H9 (cell line): ENCODE measurements at regions not wholly inside any gene's neighbourhood (a gene's known extent, or its start where the extent isn't known, plus 50 kb on each side); places are given as distances from the start of the nearest gene placed in this dataset.

ENCODE experiments used
- DNase-seq: peaks from one replicate; pipeline ENCODE4 v3.0.0-alpha.2; 2017
- H2AFZ ChIP-seq: one replicate; pipeline ENCODE4 v1.6.1; 2013; ENCODE audit warnings: mild to moderate bottlenecking, low read length, control low read depth, moderate library complexity
- H2AK5ac ChIP-seq: 2 replicates; pipeline ENCODE4 v1.6.1; 2013; ENCODE audit warnings: low read length, control low read depth, mixed read lengths; ENCODE audit not compliant: insufficient read length
- H2BK120ac ChIP-seq: one replicate; pipeline ENCODE4 v1.6.1; 2013; ENCODE audit warnings: low read depth, mild to moderate bottlenecking, low read length, control low read depth, inconsistent platforms; ENCODE audit not compliant: poor library complexity, severe bottlenecking
- H2BK12ac ChIP-seq: 2 replicates; pipeline ENCODE4 v1.6.1; 2013; ENCODE audit warnings: low read length, control low read depth, mixed read lengths, low read depth; ENCODE audit not compliant: insufficient read length
- H2BK15ac ChIP-seq: 2 replicates; pipeline ENCODE4 v1.6.1; 2013; ENCODE audit warnings: low read depth, low read length, control low read depth
- H2BK20ac ChIP-seq: one replicate; pipeline ENCODE4 v1.6.1; 2013; ENCODE audit warnings: low read depth, mild to moderate bottlenecking, low read length, control low read depth, inconsistent platforms; ENCODE audit not compliant: poor library complexity, severe bottlenecking
- H2BK5ac ChIP-seq: 2 replicates; pipeline ENCODE4 v1.6.1; 2013; ENCODE audit warnings: low read length, control low read depth, mixed read lengths; ENCODE audit not compliant: insufficient read length
- H3K14ac ChIP-seq: 2 replicates; pipeline ENCODE4 v1.6.1; 2013; ENCODE audit warnings: low read length, control low read depth; ENCODE audit not compliant: insufficient read depth
- H3K18ac ChIP-seq: 2 replicates; pipeline ENCODE4 v1.6.1; 2013; ENCODE audit warnings: low read depth, mild to moderate bottlenecking, mixed read lengths, low read length, control low read depth; ENCODE audit not compliant: insufficient read length
- H3K23ac ChIP-seq: 2 replicates; pipeline ENCODE4 v1.6.1; 2013; ENCODE audit warnings: low read length, control low read depth, mixed read lengths, low read depth; ENCODE audit not compliant: insufficient read length
- H3K23me2 ChIP-seq: 2 replicates; pipeline ENCODE4 v1.6.1; 2013; ENCODE audit warnings: low read depth, mild to moderate bottlenecking, mixed read lengths, low read length, control low read depth; ENCODE audit not compliant: insufficient read length, poor library complexity, severe bottlenecking
- H3K27ac ChIP-seq: 2 replicates; pipeline ENCODE4 v1.5.1; 2013; ENCODE audit warnings: low read length, control low read depth, mixed read lengths, low read depth; ENCODE audit not compliant: insufficient read length
- H3K27me3 ChIP-seq: 2 replicates; pipeline ENCODE4 v1.6.1; 2013; ENCODE audit warnings: low read length, control low read depth, inconsistent platforms; ENCODE audit not compliant: insufficient read depth
- H3K4ac ChIP-seq: 2 replicates; pipeline ENCODE4 v1.6.1; 2013; ENCODE audit warnings: low read depth, mild to moderate bottlenecking, control low read depth, inconsistent platforms, low read length, moderate library complexity
- H3K4me1 ChIP-seq: 2 replicates; pipeline ENCODE4 v1.6.1; 2013; ENCODE audit warnings: low read length, control low read depth, inconsistent platforms; ENCODE audit not compliant: insufficient read depth
- H3K4me2 ChIP-seq: 2 replicates; pipeline ENCODE4 v1.6.1; 2013; ENCODE audit warnings: low read length, control low read depth, mixed read lengths; ENCODE audit not compliant: insufficient read length, insufficient read depth
- H3K56ac ChIP-seq: 2 replicates; pipeline ENCODE4 v1.6.1; 2013; ENCODE audit warnings: low read depth, mild to moderate bottlenecking, mixed read lengths, low read length, control low read depth; ENCODE audit not compliant: insufficient read length
- H3K79me1 ChIP-seq: 2 replicates; pipeline ENCODE4 v1.6.1; 2013; ENCODE audit warnings: low read depth, mild to moderate bottlenecking, moderate library complexity, low read length, control low read depth, inconsistent platforms; ENCODE audit not compliant: insufficient read depth, poor library complexity, severe bottlenecking
- H3K79me2 ChIP-seq: 2 replicates; pipeline ENCODE4 v1.6.1; 2013; ENCODE audit warnings: low read length, control low read depth, inconsistent platforms; ENCODE audit not compliant: insufficient read depth
- H3K9ac ChIP-seq: 2 replicates; pipeline ENCODE4 v1.6.1; 2013; ENCODE audit warnings: low read length, control low read depth, mixed read lengths; ENCODE audit not compliant: insufficient read length; ENCODE audit errors: extremely low read depth
- H3K9me3 ChIP-seq: one replicate; pipeline ENCODE4 v1.6.1; 2013; ENCODE audit warnings: low read depth, low read length, inconsistent platforms; ENCODE audit not compliant: control insufficient read depth
- H3T11ph ChIP-seq: one replicate; pipeline ENCODE4 v1.6.1; 2013; ENCODE audit warnings: mild to moderate bottlenecking, low read length, control low read depth, inconsistent platforms
- H4K20me1 ChIP-seq: one replicate; pipeline ENCODE4 v1.6.1; 2013; ENCODE audit not compliant: control insufficient read depth, insufficient read length, insufficient read depth
- H4K5ac ChIP-seq: 2 replicates; pipeline ENCODE4 v1.6.1; 2013; ENCODE audit warnings: low read depth, mild to moderate bottlenecking, mixed read lengths, low read length, control low read depth; ENCODE audit not compliant: insufficient read length
- H4K8ac ChIP-seq: replicated peaks from 2 replicates; pipeline ENCODE4 v1.6.1; 2013; ENCODE audit warnings: low read length, control low read depth, mixed read lengths, low read depth; ENCODE audit not compliant: insufficient read length
- H4K91ac ChIP-seq: 2 replicates; pipeline ENCODE4 v1.6.1; 2013; ENCODE audit warnings: low read depth, mild to moderate bottlenecking, moderate library complexity, mixed read lengths, low read length, control low read depth; ENCODE audit not compliant: insufficient read length
- H3K27ac Mint-ChIP-seq, 3 experiments: 2 replicates in 2 of 3; 3 replicates in 1 of 3; pipeline ENCODE4 v1.8.0; 2020 to 2021; ENCODE audit warnings: mixed read lengths in 3 of 3, mild to moderate bottlenecking in 1 of 3, moderate library complexity in 1 of 3
- H3K27me3 Mint-ChIP-seq: 2 replicates; pipeline ENCODE4 v1.8.0; 2021; ENCODE audit warnings: low read depth, mild to moderate bottlenecking, moderate library complexity, mixed read lengths
- H3K36me3 Mint-ChIP-seq, 3 experiments: 2 replicates in 2 of 3; 3 replicates in 1 of 3; pipeline ENCODE4 v1.8.0; 2020 to 2021; ENCODE audit warnings: low read depth in 3 of 3, mixed read lengths in 3 of 3; ENCODE audit not compliant: insufficient read depth in 1 of 3
- H3K4me1 Mint-ChIP-seq, 2 experiments: 2 replicates each; pipeline ENCODE4 v1.8.0; 2020; ENCODE audit warnings: mixed read lengths in 2 of 2
- H3K4me3 Mint-ChIP-seq, 2 experiments: 2 replicates in 1 of 2; 3 replicates in 1 of 2; pipeline ENCODE4 v1.8.0; 2020 to 2021; ENCODE audit warnings: mild to moderate bottlenecking in 2 of 2, mixed read lengths in 2 of 2, moderate library complexity in 1 of 2
- H3K9me3 Mint-ChIP-seq, 2 experiments: 2 replicates in 1 of 2; 3 replicates in 1 of 2; pipeline ENCODE4 v1.8.0; 2020; ENCODE audit warnings: mild to moderate bottlenecking in 2 of 2, mixed read lengths in 2 of 2, moderate library complexity in 1 of 2
- WGBS: extraction: QIAGEN DNeasy Blood & Tissue Kit; methylation state at CpG from one replicate; pipeline ENCODE4 v1.1.7; 2013; ENCODE audit warnings: missing lambda C conversion rate, low lambda C conversion rate, mixed read lengths; ENCODE audit not compliant: insufficient read length; ENCODE audit errors: extremely low coverage; 5-methylcytosine and 5-hydroxymethylcytosine counted together
- TF ChIP-seq, protein P1 (sequence below): fragments of 200-600 bp; sonication (generic); conservative IDR thresholded peaks from 3 replicates; pipeline ENCODE4 v1.8.0; 2021; ENCODE audit warnings: antibody characterized with exemption, mild to moderate bottlenecking

DNA sequence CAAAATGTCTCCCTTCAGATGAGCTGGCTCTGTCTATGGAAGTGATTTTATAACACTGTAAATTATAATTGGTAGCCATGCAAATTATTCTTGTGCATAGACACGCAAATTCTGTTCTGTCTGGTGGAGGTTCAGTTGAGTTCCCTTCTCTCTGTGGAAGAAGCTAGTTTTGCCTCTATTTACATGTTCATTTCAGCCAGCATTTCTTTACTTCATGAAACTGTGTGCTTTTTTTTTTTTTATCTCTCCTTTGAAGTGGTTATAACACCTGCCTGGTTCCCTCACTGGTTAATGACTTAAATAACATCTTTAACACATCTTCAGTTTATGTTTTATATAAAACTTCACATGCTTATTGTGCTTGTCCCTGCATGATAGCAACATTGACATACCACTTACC, 149.4 kb upstream of the FBXL7 start:
- Histone ChIP-seq H2AFZ (no peak overlapping the region), H3K79me2 (no peaks in the 10 kb centered on the region), H3K23me2 (no peaks in the 10 kb centered on the region), H3K4me1 (no peaks in the 10 kb centered on the region; the same call in 1 of the 2 replicates), H3T11ph (no peak overlapping the region), H3K27ac (no peak overlapping the region), H4K5ac (no peak overlapping the region), H2BK20ac (no peak overlapping the region), H4K20me1 (no peaks in the 10 kb centered on the region), H4K91ac (no peak overlapping the region), H3K27me3 (no peaks in the 10 kb centered on the region), H3K18ac (no peak overlapping the region), H2BK15ac (no peak overlapping the region), H3K9ac (no peak overlapping the region), H3K79me1 (no peaks in the 10 kb centered on the region), H3K23ac (no peak overlapping the region), H2BK12ac (no peak overlapping the region), H3K56ac (no peak overlapping the region), H2BK5ac (no peak overlapping the region), H2AK5ac (no peak overlapping the region), H3K4me2 (no peak overlapping the region), H4K8ac (no peak overlapping the region), H3K14ac (no peak overlapping the region), H2BK120ac (no peak overlapping the region), H3K9me3 (no peaks in the 10 kb centered on the region), H3K4ac (no peak overlapping the region)
- Mint-ChIP-seq H3K27ac (no peak overlapping the region; a peak in 1 of 7 replicates), H3K9me3 (no peaks in the 10 kb centered on the region), H3K4me3 (no peak overlapping the region), H3K4me1 (peaks cover 8 to 9% of the 10 kb centered on the region in 2 experiments), H3K27me3 (no peaks in the 10 kb centered on the region), H3K36me3 (no peaks in the 10 kb centered on the region; a peak in 1 of 7 replicates)
- TF ChIP-seq, protein P1, sequence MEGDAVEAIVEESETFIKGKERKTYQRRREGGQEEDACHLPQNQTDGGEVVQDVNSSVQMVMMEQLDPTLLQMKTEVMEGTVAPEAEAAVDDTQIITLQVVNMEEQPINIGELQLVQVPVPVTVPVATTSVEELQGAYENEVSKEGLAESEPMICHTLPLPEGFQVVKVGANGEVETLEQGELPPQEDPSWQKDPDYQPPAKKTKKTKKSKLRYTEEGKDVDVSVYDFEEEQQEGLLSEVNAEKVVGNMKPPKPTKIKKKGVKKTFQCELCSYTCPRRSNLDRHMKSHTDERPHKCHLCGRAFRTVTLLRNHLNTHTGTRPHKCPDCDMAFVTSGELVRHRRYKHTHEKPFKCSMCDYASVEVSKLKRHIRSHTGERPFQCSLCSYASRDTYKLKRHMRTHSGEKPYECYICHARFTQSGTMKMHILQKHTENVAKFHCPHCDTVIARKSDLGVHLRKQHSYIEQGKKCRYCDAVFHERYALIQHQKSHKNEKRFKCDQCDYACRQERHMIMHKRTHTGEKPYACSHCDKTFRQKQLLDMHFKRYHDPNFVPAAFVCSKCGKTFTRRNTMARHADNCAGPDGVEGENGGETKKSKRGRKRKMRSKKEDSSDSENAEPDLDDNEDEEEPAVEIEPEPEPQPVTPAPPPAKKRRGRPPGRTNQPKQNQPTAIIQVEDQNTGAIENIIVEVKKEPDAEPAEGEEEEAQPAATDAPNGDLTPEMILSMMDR, result no peak
- DNase-seq, result no peak
- WGBS, result no CpG with 5 or more reads among the region's 1 CpG
